ENCODE measurements at regions not wholly inside any gene's neighbourhood (a gene's known extent, or its start where the extent isn't known, plus 50 kb on each side); places are given as distances from the start of the nearest gene placed in this dataset.

- Histone ChIP-seq H3K9me2 (replicated peaks; ENCODE audit: insufficient read depth, low read length) (no peaks in the 10 kb centered on the region), H3K27me3 (ENCODE audit: low read length) (no peaks in the 10 kb centered on the region), H3F3A (ENCODE audit: insufficient read depth) (no peaks in the 10 kb centered on the region), H4K20me1 (ENCODE audit: low read depth, low read length) (no peaks in the 10 kb centered on the region), H3K9me3 (ENCODE audit: insufficient read depth, low read length) (no peaks in the 10 kb centered on the region), H3K36me3 (ENCODE audit: low read length) (no peaks in the 10 kb centered on the region), H3K79me2 (ENCODE audit: insufficient read depth, low read length) (no peaks in the 10 kb centered on the region), H2AFZ (ENCODE audit: low read depth, low read length, severe bottlenecking) (no peak overlapping the region), H3K9ac (ENCODE audit: low read length) (no peak overlapping the region), H3K4me2 (ENCODE audit: low read depth, low read length, poor library complexity, severe bottlenecking) (no peak overlapping the region), H3K4me3 (ENCODE audit: insufficient read depth, low read length, poor library complexity, severe bottlenecking) (no peak overlapping the region), H3K27ac (ENCODE audit: low read depth, low read length) (no peak overlapping the region)
- TF ChIP-seq CTCF (IDR thresholded peaks at IDR 0.05; ENCODE audit: insufficient read depth, low read length, poor library complexity, severe bottlenecking) (no peak), EZH2phosphoT487 (conservative IDR thresholded peaks at IDR 0.05; ENCODE audit: low read length) (no peak)
These were observed 162.2 kb upstream of the GIMD1 start for GRCh38 chr4:106530821-106531220.

GRCh38 chr4:106530024-106530361 is 161.4 kb upstream of the GIMD1 start:
- Histone ChIP-seq H3K27ac (ENCODE audit: low read depth, low read length) (no peak overlapping the region), H2AFZ (ENCODE audit: low read depth, low read length, severe bottlenecking) (no peak overlapping the region), H3K9me2 (replicated peaks; ENCODE audit: insufficient read depth, low read length) (no peaks in the 10 kb centered on the region), H4K20me1 (ENCODE audit: low read depth, low read length) (no peaks in the 10 kb centered on the region), H3K9ac (ENCODE audit: low read length) (no peak overlapping the region), H3K27me3 (ENCODE audit: low read length) (no peaks in the 10 kb centered on the region), H3K4me3 (ENCODE audit: insufficient read depth, low read length, poor library complexity, severe bottlenecking) (no peak overlapping the region), H3K36me3 (ENCODE audit: low read length) (no peaks in the 10 kb centered on the region), H3K79me2 (ENCODE audit: insufficient read depth, low read length) (no peaks in the 10 kb centered on the region), H3K4me2 (ENCODE audit: low read depth, low read length, poor library complexity, severe bottlenecking) (no peak overlapping the region), H3F3A (ENCODE audit: insufficient read depth) (no peaks in the 10 kb centered on the region), H3K9me3 (ENCODE audit: insufficient read depth, low read length) (no peaks in the 10 kb centered on the region)
- no peak for TF ChIP-seq CTCF (IDR thresholded peaks at IDR 0.05; ENCODE audit: insufficient read depth, low read length, poor library complexity, severe bottlenecking)
- TF ChIP-seq EZH2phosphoT487 (conservative IDR thresholded peaks at IDR 0.05; ENCODE audit: low read length) = no peak

- Histone ChIP-seq H3F3A (ENCODE audit: insufficient read depth) (no peaks in the 10 kb centered on the region), H3K9me2 (replicated peaks; ENCODE audit: insufficient read depth, low read length) (no peaks in the 10 kb centered on the region), H3K4me2 (ENCODE audit: low read depth, low read length, poor library complexity, severe bottlenecking) (no peak overlapping the region), H3K9me3 (ENCODE audit: insufficient read depth, low read length) (no peaks in the 10 kb centered on the region), H3K27me3 (ENCODE audit: low read length) (no peaks in the 10 kb centered on the region), H3K27ac (ENCODE audit: low read depth, low read length) (no peak overlapping the region), H3K36me3 (ENCODE audit: low read length) (no peaks in the 10 kb centered on the region), H3K79me2 (ENCODE audit: insufficient read depth, low read length) (no peaks in the 10 kb centered on the region), H3K4me3 (ENCODE audit: insufficient read depth, low read length, poor library complexity, severe bottlenecking) (no peak overlapping the region), H4K20me1 (ENCODE audit: low read depth, low read length) (no peaks in the 10 kb centered on the region), H3K9ac (ENCODE audit: low read length) (no peak overlapping the region), H2AFZ (ENCODE audit: low read depth, low read length, severe bottlenecking) (no peak overlapping the region)
- no peak for TF ChIP-seq EZH2phosphoT487 (conservative IDR thresholded peaks at IDR 0.05; ENCODE audit: low read length)
- no peak for TF ChIP-seq CTCF (IDR thresholded peaks at IDR 0.05; ENCODE audit: insufficient read depth, low read length, poor library complexity, severe bottlenecking)
These were observed 160.9 kb upstream of the GIMD1 start for GRCh38 chr4:106529348-106530023.

All from SU-DHL-6 (cell line).